HEK293T (cell line): ENCODE measurements at regions not wholly inside any gene's neighbourhood (a gene's known extent, or its start where the extent isn't known, plus 50 kb on each side); places are given as distances from the start of the nearest gene placed in this dataset.

Experiments
- ARNT ChIP-seq: fragments of 450-650 bp; IDR thresholded peaks from 2 replicates; pipeline ENCODE4 v1.6.1; 2017; ENCODE audit warnings: mild to moderate bottlenecking
- FOXA1 ChIP-seq: fragments of 450-650 bp; IDR thresholded peaks from 2 replicates; pipeline ENCODE4 v1.6.1; 2016; ENCODE audit warnings: mild to moderate bottlenecking
- FOXK2 ChIP-seq: fragments of 450-650 bp; IDR thresholded peaks from 2 replicates; pipeline ENCODE4 v1.6.1; 2016; ENCODE audit warnings: mild to moderate bottlenecking
- SP1 ChIP-seq: fragments of 450-650 bp; IDR thresholded peaks from 2 replicates; pipeline ENCODE4 v1.6.1; 2017
- SUZ12 ChIP-seq: fragments of 450-650 bp; IDR thresholded peaks from 2 replicates; pipeline ENCODE4 v1.6.1; 2016; ENCODE audit warnings: mild to moderate bottlenecking
- ZNF384 ChIP-seq: fragments of 450-650 bp; IDR thresholded peaks from 2 replicates; pipeline ENCODE4 v1.6.1; 2016
- TF ChIP-seq, protein P1 (sequence below): fragments of 450-650 bp; IDR thresholded peaks from 2 replicates; pipeline ENCODE4 v1.6.1; 2016

DNA sequence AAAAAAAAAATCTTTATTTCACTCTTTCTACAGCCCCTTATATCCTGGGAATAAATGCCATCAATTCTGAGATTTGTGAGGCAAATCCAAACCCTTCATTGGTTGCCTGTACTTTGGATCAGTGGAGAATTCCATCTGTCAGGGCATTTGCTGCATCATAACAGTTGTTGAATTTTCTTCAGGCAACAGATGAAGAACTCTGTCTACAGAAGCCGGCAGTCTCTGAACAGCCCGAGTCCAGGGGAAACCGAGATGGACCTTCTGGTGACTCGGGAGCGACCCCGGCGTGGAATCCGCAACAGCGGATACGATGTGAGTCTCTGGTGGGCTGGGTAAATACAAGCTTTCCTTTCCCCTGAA lies 82.3 kb downstream of the C11orf91 start:
- TF ChIP-seq FOXK2 = no peak
- TF ChIP-seq, protein P1, sequence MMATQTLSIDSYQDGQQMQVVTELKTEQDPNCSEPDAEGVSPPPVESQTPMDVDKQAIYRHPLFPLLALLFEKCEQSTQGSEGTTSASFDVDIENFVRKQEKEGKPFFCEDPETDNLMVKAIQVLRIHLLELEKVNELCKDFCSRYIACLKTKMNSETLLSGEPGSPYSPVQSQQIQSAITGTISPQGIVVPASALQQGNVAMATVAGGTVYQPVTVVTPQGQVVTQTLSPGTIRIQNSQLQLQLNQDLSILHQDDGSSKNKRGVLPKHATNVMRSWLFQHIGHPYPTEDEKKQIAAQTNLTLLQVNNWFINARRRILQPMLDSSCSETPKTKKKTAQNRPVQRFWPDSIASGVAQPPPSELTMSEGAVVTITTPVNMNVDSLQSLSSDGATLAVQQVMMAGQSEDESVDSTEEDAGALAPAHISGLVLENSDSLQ = no peak
- TF ChIP-seq SP1 = no peak
- no peak for TF ChIP-seq ARNT
- no peak for TF ChIP-seq SUZ12
- no peak for TF ChIP-seq ZNF384
- no peak for TF ChIP-seq FOXA1
